ENCODE measurements at regions not wholly inside any gene's neighbourhood (a gene's known extent, or its start where the extent isn't known, plus 50 kb on each side); places are given as distances from the start of the nearest gene placed in this dataset.

DNA sequence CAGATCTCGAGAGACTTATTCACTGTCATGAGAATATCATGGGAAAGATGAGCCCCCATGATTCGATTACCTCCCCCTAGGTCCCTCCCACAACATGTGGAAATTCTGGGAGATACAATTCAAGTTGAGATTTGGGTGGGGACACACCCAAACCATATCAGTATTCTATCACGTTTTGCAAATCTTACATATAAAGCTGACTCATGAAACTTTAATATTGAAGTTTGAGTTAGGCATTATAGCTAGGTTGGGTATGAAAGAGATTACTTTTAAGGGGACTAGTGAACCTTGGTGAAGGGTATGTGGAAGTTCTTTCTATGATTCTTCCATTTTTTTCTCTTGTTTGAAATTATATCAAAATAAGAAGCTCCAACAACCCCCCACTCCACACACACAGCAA lies 117.7 kb upstream of the RASGRP1 start:
- TF ChIP-seq, protein P1, sequence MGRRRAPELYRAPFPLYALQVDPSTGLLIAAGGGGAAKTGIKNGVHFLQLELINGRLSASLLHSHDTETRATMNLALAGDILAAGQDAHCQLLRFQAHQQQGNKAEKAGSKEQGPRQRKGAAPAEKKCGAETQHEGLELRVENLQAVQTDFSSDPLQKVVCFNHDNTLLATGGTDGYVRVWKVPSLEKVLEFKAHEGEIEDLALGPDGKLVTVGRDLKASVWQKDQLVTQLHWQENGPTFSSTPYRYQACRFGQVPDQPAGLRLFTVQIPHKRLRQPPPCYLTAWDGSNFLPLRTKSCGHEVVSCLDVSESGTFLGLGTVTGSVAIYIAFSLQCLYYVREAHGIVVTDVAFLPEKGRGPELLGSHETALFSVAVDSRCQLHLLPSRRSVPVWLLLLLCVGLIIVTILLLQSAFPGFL (CRISPR knock-in tag; IDR thresholded peaks at IDR 0.05; ENCODE audit: borderline replicate concordance): no peak
- no peak for TF ChIP-seq MXD4 (CRISPR knock-in tag; IDR thresholded peaks at IDR 0.05; ENCODE audit: borderline replicate concordance)
- TF ChIP-seq, protein P2, sequence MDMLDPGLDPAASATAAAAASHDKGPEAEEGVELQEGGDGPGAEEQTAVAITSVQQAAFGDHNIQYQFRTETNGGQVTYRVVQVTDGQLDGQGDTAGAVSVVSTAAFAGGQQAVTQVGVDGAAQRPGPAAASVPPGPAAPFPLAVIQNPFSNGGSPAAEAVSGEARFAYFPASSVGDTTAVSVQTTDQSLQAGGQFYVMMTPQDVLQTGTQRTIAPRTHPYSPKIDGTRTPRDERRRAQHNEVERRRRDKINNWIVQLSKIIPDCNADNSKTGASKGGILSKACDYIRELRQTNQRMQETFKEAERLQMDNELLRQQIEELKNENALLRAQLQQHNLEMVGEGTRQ (CRISPR knock-in tag; IDR thresholded peaks at IDR 0.05): no peak
- TF ChIP-seq SMAD4 (CRISPR knock-in tag; IDR thresholded peaks at IDR 0.05): no peak
- TF ChIP-seq, protein P3, sequence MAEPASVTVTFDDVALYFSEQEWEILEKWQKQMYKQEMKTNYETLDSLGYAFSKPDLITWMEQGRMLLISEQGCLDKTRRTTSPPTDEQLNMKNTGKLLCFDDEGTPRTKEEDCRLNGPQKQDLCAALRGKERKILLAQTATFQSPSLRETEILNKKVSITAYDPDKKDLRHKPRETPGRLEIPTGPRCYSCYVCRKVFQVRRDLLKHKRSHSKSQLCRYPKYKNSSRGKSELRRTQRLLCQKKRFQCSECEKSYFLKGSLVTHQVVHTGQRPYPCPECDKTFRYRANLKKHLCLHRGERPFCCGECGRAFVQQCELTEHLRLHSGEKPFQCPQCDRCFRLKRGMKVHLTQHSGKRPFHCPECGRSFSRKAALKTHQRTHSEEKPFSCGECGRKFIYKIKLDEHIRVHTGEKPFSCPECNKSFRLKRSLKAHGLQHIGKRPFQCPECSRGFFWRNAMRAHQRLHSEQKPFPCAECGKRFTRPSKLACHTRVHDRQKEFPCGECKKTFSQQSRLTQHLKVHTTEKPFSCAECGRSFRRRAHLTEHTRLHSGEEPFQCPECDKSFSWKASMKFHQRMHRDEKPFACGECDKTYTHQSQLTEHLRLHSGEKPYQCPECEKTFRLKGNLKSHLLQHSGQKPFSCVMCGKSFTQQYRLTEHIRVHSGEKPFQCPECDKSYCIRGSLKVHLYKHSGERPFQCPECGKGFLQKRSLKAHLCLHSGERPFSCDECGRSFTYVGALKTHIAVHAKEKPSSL (CRISPR knock-in tag; conservative IDR thresholded peaks at IDR 0.05): no peak
- TF ChIP-seq, protein P4, sequence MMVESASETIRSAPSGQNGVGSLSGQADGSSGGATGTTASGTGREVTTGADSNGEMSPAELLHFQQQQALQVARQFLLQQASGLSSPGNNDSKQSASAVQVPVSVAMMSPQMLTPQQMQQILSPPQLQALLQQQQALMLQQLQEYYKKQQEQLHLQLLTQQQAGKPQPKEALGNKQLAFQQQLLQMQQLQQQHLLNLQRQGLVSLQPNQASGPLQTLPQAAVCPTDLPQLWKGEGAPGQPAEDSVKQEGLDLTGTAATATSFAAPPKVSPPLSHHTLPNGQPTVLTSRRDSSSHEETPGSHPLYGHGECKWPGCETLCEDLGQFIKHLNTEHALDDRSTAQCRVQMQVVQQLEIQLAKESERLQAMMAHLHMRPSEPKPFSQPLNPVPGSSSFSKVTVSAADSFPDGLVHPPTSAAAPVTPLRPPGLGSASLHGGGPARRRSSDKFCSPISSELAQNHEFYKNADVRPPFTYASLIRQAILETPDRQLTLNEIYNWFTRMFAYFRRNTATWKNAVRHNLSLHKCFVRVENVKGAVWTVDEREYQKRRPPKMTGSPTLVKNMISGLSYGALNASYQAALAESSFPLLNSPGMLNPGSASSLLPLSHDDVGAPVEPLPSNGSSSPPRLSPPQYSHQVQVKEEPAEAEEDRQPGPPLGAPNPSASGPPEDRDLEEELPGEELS (CRISPR knock-in tag; IDR thresholded peaks at IDR 0.05): no peak
- TF ChIP-seq ZNF121 (CRISPR knock-in tag; IDR thresholded peaks at IDR 0.05): no peak
- TF ChIP-seq, protein P5, sequence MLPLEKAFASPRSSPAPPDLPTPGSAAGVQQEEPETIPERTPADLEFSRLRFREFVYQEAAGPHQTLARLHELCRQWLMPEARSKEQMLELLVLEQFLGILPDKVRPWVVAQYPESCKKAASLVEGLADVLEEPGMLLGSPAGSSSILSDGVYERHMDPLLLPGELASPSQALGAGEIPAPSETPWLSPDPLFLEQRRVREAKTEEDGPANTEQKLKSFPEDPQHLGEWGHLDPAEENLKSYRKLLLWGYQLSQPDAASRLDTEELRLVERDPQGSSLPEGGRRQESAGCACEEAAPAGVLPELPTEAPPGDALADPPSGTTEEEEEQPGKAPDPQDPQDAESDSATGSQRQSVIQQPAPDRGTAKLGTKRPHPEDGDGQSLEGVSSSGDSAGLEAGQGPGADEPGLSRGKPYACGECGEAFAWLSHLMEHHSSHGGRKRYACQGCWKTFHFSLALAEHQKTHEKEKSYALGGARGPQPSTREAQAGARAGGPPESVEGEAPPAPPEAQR (CRISPR knock-in tag; IDR thresholded peaks at IDR 0.05): no peak
- TF ChIP-seq, protein P6, sequence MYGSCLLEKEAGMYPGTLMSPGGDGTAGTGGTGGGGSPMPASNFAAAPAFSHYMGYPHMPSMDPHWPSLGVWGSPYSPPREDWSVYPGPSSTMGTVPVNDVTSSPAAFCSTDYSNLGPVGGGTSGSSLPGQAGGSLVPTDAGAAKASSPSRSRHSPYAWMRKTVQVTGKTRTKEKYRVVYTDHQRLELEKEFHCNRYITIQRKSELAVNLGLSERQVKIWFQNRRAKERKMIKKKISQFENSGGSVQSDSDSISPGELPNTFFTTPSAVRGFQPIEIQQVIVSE (CRISPR knock-in tag; IDR thresholded peaks at IDR 0.05; ENCODE audit: borderline replicate concordance): no peak
- TF ChIP-seq CBFB (CRISPR knock-in tag; IDR thresholded peaks at IDR 0.05; ENCODE audit: low read depth): no peak
- Mint-ChIP-seq H3K4me3 (no peak overlapping the region), H3K27ac (no peak overlapping the region), H3K9me3 (peaks cover 11% of the 10 kb centered on the region), H3K36me3 (no peaks in the 10 kb centered on the region), H3K27me3 (ENCODE audit: low read depth) (no peaks in the 10 kb centered on the region; the same call in 1 of the 2 replicates), H3K4me1 (0 out of 2 replicates have a peak, but pooled peaks cover 3% of the 10 kb centered on the region)
- ATAC-seq (no peak), DNase-seq (ENCODE audit: low spot score) (no peak)
- POLR2A ChIA-PET: no interaction called here
- CTCF ChIA-PET: interaction anchor here (0.6 to 2.9 kb wide), 7 partner anchors 8 to 702 kb away, joined by 3 to 40 read pairs (median 4); partner anchors contain the start of gene RASGRP1

DNA sequence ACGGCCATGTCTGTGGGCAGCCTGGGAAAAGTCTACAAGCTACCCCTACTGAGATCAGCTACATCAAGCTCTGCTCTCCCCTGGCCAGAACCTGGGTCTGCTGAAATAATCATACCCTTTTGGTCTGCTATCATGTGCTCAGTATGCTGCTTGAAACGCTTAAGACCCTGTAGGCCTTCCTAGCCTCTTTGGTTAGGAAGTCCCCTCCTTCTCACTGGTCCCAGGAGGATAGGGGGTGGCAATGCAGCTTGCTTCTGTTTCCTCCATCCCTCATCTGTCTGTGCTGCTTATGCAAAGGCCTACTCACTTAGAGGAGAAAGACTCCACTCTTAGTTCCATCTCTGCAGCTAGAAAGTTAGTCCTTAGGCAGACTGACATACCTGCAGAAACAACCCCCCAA lies 118.2 kb upstream of the RASGRP1 start:
- peaks cover 11% of the 10 kb centered on the region for H3K9me3 Mint-ChIP-seq
- ATAC-seq: no peak
- H3K4me1 Mint-ChIP-seq: 0 out of 2 replicates have a peak, but pooled peaks cover 3% of the 10 kb centered on the region
- CTCF ChIA-PET: interaction anchor here (0.6 to 2.9 kb wide), 8 partner anchors 8 to 703 kb away, joined by 3 to 40 read pairs (median 4); partner anchors contain the start of gene RASGRP1
- H3K27me3 Mint-ChIP-seq (ENCODE audit: low read depth): no peaks in the 10 kb centered on the region; the same call in 1 of the 2 replicates
- H3K27ac Mint-ChIP-seq: no peak overlapping the region
- no peak overlapping the region for H3K4me3 Mint-ChIP-seq
- DNase-seq (ENCODE audit: low spot score): no peak
- POLR2A ChIA-PET: no interaction called here
- no peaks in the 10 kb centered on the region for H3K36me3 Mint-ChIP-seq
- TF ChIP-seq, protein P7, sequence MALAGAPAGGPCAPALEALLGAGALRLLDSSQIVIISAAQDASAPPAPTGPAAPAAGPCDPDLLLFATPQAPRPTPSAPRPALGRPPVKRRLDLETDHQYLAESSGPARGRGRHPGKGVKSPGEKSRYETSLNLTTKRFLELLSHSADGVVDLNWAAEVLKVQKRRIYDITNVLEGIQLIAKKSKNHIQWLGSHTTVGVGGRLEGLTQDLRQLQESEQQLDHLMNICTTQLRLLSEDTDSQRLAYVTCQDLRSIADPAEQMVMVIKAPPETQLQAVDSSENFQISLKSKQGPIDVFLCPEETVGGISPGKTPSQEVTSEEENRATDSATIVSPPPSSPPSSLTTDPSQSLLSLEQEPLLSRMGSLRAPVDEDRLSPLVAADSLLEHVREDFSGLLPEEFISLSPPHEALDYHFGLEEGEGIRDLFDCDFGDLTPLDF (CRISPR knock-in tag; IDR thresholded peaks at IDR 0.05): no peak
- TF ChIP-seq NFATC4 (CRISPR knock-in tag; IDR thresholded peaks at IDR 0.05): no peak
- TF ChIP-seq, protein P8, sequence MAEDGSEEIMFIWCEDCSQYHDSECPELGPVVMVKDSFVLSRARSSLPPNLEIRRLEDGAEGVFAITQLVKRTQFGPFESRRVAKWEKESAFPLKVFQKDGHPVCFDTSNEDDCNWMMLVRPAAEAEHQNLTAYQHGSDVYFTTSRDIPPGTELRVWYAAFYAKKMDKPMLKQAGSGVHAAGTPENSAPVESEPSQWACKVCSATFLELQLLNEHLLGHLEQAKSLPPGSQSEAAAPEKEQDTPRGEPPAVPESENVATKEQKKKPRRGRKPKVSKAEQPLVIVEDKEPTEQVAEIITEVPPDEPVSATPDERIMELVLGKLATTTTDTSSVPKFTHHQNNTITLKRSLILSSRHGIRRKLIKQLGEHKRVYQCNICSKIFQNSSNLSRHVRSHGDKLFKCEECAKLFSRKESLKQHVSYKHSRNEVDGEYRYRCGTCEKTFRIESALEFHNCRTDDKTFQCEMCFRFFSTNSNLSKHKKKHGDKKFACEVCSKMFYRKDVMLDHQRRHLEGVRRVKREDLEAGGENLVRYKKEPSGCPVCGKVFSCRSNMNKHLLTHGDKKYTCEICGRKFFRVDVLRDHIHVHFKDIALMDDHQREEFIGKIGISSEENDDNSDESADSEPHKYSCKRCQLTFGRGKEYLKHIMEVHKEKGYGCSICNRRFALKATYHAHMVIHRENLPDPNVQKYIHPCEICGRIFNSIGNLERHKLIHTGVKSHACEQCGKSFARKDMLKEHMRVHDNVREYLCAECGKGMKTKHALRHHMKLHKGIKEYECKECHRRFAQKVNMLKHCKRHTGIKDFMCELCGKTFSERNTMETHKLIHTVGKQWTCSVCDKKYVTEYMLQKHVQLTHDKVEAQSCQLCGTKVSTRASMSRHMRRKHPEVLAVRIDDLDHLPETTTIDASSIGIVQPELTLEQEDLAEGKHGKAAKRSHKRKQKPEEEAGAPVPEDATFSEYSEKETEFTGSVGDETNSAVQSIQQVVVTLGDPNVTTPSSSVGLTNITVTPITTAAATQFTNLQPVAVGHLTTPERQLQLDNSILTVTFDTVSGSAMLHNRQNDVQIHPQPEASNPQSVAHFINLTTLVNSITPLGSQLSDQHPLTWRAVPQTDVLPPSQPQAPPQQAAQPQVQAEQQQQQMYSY (CRISPR knock-in tag; IDR thresholded peaks at IDR 0.05): no peak
- no peak for TF ChIP-seq ZNF671 (CRISPR knock-in tag; IDR thresholded peaks at IDR 0.05)
- no peak for TF ChIP-seq IRF2 (CRISPR knock-in tag; IDR thresholded peaks at IDR 0.05; ENCODE audit: borderline replicate concordance, low read depth)
- TF ChIP-seq, protein P9, sequence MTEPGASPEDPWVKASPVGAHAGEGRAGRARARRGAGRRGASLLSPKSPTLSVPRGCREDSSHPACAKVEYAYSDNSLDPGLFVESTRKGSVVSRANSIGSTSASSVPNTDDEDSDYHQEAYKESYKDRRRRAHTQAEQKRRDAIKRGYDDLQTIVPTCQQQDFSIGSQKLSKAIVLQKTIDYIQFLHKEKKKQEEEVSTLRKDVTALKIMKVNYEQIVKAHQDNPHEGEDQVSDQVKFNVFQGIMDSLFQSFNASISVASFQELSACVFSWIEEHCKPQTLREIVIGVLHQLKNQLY (CRISPR knock-in tag; IDR thresholded peaks at IDR 0.05): no peak
- no peak for TF ChIP-seq SOX15 (CRISPR knock-in tag; IDR thresholded peaks at IDR 0.05)
- TF ChIP-seq, protein P10, sequence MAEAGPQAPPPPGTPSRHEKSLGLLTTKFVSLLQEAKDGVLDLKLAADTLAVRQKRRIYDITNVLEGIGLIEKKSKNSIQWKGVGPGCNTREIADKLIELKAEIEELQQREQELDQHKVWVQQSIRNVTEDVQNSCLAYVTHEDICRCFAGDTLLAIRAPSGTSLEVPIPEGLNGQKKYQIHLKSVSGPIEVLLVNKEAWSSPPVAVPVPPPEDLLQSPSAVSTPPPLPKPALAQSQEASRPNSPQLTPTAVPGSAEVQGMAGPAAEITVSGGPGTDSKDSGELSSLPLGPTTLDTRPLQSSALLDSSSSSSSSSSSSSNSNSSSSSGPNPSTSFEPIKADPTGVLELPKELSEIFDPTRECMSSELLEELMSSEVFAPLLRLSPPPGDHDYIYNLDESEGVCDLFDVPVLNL (CRISPR knock-in tag; IDR thresholded peaks at IDR 0.05; ENCODE audit: borderline replicate concordance, low read depth): no peak
- no peak for TF ChIP-seq GABPB1 (CRISPR knock-in tag; IDR thresholded peaks at IDR 0.05)
